Tibial nerve (tissue), 4 donors: ENCODE measurements at regions not wholly inside any gene's neighbourhood (a gene's known extent, or its start where the extent isn't known, plus 50 kb on each side); places are given as distances from the start of the nearest gene placed in this dataset.

Experiments
- CTCF ChIP-seq, 5 experiments: fragments of 200-600 bp in 3 of 5; fragments of 450-650 bp in 2 of 5; sonication (generic) in 3 of 5; IDR thresholded peaks; one replicate each; pipeline ENCODE4 v1.5.1; 2016 to 2019; ENCODE audit warnings: antibody characterized with exemption in 5 of 5, mild to moderate bottlenecking in 3 of 5, moderate library complexity in 2 of 5
- EP300 ChIP-seq, 2 donors: sonication (generic); formaldehyde crosslinking; IDR thresholded peaks; one replicate each; pipeline ENCODE4 v1.6.1; 2017; ENCODE audit warnings: antibody characterized with exemption in 2 of 2, mild to moderate bottlenecking in 1 of 2
- POLR2A ChIP-seq, 2 donors: fragments of 450-650 bp; IDR thresholded peaks; one replicate each; pipeline ENCODE4 v1.6.1; 2017; ENCODE audit warnings: antibody characterized with exemption in 2 of 2, mild to moderate bottlenecking in 2 of 2, moderate library complexity in 2 of 2

DNA sequence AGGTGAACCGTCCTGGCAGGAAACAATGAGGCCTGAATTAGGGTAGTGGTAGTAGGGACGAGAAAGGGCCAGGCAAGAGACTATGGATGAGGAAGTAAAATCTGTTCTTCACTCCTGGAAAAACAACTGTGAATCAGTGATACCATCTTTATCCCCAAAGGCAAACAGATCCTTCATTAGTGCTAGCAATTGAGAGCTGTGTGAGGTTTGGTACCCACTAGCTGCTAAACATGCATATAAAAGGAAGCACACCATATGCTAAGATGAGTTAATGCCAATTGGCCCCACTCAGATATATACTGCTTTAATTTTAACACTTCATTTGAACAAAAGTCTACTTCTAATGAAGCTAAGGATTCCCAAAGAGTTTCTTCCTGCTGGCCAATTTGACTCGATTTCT, 244.8 kb upstream of the NR4A3 start:
- TF ChIP-seq CTCF (IDR thresholded peaks at IDR 0.05) (no peak), POLR2A (IDR thresholded peaks at IDR 0.05) (no peak), EP300 (IDR thresholded peaks at IDR 0.05) (no peak)
